Loucy (cell line): ENCODE measurements at regions not wholly inside any gene's neighbourhood (a gene's known extent, or its start where the extent isn't known, plus 50 kb on each side); places are given as distances from the start of the nearest gene placed in this dataset.

Experiments
- EZH2phosphoT487 ChIP-seq: fragments of 200-600 bp; IDR thresholded peaks from 2 replicates; pipeline ENCODE4 v1.6.1; 2018; ENCODE audit warnings: antibody characterized with exemption, mild to moderate bottlenecking, moderate library complexity, borderline replicate concordance
- TF ChIP-seq, protein P1 (sequence below): fragments of 200-600 bp; sonication (generic); conservative IDR thresholded peaks from 2 replicates; pipeline ENCODE4 v1.5.1; 2014; ENCODE audit warnings: mild to moderate bottlenecking, antibody characterized with exemption, low read length

DNA sequence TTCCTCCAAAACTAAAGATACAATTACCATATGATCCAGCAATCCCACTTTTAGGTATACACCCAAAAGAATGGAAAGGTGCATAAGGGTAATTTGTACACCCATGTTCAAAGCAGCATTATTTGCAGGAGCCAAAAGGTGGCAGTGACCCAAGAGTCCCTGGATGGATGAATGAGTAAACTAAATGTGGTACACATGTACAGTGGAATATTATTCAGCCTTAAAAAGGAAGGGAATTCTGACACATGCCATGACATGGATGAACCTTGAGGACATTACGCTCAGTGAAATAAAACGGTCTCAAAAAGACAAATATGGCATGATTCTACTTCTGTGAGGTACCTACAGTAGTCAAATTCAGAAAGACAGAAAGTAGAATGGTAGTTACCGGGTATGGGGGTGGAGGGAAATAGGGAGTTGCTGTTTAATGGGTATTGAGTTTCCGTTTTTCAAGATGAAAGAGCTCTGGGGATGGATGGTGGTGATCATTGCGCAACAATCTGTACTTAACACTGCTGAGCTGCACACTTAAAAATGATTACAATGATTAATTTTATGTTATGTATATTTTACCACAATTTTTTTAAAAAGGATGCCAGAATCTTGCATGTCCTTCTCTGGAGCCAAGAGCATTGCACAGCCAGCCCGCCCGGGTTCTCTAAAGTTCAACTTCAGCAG, 518.9 kb upstream of the JARID2 start:
- TF ChIP-seq, protein P1, sequence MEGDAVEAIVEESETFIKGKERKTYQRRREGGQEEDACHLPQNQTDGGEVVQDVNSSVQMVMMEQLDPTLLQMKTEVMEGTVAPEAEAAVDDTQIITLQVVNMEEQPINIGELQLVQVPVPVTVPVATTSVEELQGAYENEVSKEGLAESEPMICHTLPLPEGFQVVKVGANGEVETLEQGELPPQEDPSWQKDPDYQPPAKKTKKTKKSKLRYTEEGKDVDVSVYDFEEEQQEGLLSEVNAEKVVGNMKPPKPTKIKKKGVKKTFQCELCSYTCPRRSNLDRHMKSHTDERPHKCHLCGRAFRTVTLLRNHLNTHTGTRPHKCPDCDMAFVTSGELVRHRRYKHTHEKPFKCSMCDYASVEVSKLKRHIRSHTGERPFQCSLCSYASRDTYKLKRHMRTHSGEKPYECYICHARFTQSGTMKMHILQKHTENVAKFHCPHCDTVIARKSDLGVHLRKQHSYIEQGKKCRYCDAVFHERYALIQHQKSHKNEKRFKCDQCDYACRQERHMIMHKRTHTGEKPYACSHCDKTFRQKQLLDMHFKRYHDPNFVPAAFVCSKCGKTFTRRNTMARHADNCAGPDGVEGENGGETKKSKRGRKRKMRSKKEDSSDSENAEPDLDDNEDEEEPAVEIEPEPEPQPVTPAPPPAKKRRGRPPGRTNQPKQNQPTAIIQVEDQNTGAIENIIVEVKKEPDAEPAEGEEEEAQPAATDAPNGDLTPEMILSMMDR: no peak
- TF ChIP-seq EZH2phosphoT487: no peak
